Gastroesophageal sphincter (tissue), 3 donors: ENCODE measurements at regions not wholly inside any gene's neighbourhood (a gene's known extent, or its start where the extent isn't known, plus 50 kb on each side); places are given as distances from the start of the nearest gene placed in this dataset.

Experiments
- POLR2A ChIP-seq, 2 donors: fragments of 450-650 bp; IDR thresholded peaks; one replicate each; pipeline ENCODE4 v1.6.1; 2017; ENCODE audit warnings: antibody characterized with exemption in 2 of 2, mild to moderate bottlenecking in 2 of 2, moderate library complexity in 1 of 2
- TF ChIP-seq, protein P1 (sequence below), 4 experiments: fragments of 200-600 bp in 2 of 4; fragments of 450-650 bp in 2 of 4; sonication (generic) in 1 of 4; IDR thresholded peaks; one replicate each; pipeline ENCODE4 v1.5.1; 2017 to 2019; ENCODE audit warnings: antibody characterized with exemption in 4 of 4, mild to moderate bottlenecking in 2 of 4, moderate library complexity in 2 of 4

GRCh38 chr11:106236295-106236694 lies 158.8 kb downstream of the AASDHPPT start:
- TF ChIP-seq, protein P1, sequence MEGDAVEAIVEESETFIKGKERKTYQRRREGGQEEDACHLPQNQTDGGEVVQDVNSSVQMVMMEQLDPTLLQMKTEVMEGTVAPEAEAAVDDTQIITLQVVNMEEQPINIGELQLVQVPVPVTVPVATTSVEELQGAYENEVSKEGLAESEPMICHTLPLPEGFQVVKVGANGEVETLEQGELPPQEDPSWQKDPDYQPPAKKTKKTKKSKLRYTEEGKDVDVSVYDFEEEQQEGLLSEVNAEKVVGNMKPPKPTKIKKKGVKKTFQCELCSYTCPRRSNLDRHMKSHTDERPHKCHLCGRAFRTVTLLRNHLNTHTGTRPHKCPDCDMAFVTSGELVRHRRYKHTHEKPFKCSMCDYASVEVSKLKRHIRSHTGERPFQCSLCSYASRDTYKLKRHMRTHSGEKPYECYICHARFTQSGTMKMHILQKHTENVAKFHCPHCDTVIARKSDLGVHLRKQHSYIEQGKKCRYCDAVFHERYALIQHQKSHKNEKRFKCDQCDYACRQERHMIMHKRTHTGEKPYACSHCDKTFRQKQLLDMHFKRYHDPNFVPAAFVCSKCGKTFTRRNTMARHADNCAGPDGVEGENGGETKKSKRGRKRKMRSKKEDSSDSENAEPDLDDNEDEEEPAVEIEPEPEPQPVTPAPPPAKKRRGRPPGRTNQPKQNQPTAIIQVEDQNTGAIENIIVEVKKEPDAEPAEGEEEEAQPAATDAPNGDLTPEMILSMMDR (IDR thresholded peaks at IDR 0.05) = no peak
- no peak for TF ChIP-seq POLR2A (IDR thresholded peaks at IDR 0.05)
